NCI-H446 treated with DMSO at 0.1 percent for 48 hours (cell line): ENCODE measurements at regions not wholly inside any gene's neighbourhood (a gene's known extent, or its start where the extent isn't known, plus 50 kb on each side); places are given as distances from the start of the nearest gene placed in this dataset.
A peak's percentile ranks its signal among the peaks of the same experiment; 100 is the strongest.
"Not testable (repeated sequence)": the region's sequence is repeated elsewhere in the genome, so short reads cannot be mapped to it uniquely, and the experiment has no call there.

Experiments
- DNase-seq: peaks from one replicate; lab custom pipeline; 2025; lab: John Stamatoyannopoulos, UW

DNA sequence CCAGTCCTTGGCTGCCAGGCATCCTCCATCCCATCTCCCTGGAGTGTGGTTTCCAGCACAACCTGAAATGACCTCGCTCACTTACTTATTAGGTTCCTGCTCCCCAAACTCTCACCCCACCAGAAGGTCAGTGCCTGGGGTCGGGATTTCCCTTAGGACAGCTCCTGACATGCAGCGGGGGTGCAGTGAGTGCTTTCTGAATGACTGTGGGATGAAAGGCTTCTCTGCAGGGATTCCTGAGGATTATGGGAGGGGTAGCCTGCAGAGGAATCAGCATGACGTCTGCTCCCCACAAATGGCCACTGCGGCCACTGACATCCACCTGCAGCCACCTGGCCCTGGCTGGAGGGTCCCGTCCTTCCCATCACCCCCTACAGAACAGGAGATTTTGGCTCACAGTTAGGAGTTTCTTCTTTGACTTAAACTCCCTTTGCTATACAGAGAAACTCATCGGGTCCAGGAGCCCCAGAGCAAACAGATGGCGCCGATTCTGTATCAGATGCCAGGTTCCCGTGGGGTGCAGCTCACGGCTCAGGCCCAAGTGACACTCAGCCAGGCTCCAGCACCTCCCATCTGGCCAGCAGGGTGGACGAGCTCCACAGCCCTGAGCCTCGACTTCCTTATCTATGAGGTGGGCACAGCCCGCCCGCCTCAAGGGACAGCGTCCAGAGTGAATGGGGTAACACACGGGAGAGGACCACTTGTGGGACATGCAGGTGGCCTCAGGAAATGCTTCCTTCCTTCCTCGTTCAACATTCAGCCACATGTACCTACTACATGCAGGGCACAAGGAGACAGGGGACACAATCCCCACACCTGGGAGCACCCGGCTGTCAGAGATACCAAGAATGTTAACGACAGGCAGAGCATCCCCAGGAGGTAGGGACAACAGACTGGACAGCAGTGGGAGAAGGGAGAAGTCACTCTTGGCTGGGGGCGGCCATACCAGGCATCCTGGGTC lies 69.8 kb downstream of the RMI2 start:
- peak; percentile 4 for DNase-seq

DNA sequence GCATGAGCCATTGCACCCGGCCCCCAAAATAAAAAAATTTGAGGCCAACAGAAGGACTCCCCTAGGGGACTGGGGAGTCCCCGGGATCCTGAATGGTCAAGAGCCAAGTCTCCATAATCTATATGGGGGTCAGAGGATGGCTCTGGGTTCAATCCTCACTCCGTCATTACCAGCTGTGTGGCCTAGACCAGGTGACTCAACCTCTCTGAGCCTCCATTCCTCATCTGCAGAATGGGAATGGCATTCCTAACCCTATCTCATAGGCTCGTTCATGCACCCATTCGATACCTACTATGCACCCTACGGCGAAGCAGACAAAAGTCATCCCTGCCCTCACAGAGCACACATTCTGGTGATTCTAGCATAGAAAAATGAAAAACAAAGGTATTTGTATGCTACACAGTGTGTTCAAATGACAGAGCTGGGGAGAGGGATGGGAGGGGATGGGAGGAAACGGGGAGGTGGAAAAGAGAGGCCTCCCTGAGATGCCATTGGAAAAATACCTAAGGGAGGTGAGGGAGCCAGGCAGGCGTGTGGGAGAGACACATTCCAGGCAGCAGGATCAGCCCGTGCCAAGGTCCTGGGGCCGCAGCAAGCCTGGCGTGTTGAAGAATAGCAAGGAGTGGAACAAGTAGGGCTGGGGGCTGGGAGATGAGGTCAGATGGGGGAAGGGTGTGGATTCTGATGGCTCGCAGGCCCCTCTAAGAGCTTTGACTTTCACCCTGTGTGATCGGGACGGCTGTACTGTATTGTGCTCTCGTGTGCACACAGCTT lies 71.2 kb downstream of the RMI2 start:
- DNase-seq: no peak

DNA sequence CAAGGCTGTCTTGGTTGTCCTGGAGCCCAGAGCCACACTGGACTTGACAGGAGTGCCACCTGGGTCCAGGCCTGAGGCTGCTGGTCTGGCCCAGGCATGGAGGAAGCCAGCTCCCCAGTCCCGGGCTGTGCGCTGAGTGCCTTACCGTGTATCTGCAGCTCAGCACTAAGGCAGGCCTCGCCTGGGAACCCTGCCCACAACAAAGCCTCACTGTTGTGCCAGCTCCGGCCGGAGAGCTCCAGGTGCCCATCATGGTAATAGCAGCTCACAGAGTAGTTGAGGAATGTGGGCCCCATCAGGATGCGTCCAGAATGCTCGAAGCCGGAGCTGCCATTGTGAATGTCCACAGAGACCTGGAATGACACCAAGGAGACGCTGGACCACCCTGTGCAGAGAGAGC lies 72.2 kb downstream of the RMI2 start:
- no peak for DNase-seq

DNA sequence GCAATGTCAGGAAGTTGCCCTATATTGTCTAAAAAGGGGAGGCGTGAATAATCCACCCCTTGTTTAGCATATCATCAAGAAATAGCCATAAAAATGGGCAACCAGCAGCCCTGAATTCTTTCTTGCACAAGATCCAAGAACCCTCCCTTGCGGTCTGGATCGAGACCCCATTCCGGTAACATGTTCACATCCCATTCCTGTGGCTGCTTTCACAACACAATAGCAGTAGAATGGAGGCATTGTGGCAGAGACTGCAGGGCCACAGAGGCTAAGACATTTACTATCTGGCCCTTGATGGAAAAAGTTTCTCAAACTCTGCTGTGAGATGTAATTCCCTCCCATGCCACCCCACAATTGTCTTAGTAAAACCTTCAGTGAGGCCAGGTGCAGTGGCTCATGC lies 73.2 kb downstream of the RMI2 start:
- DNase-seq: no peak

DNA sequence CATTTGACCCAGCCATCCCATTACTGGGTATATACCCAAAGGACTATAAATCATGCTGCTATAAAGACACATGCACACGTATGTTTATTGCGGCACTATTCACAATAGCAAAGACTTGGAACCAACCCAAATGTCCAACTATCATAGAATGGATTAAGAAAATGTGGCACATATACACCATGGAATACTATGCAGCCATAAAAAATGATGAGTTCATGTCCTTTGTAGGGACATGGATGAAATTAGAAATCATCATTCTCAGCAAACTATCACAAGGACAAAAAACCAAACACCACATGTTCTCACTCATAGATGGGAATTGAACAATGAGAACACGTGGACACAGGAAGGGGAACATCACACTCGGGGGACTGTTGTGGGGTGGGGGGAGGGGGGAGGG lies 74.8 kb downstream of the RMI2 start:
- DNase-seq: not testable (repeated sequence)

DNA sequence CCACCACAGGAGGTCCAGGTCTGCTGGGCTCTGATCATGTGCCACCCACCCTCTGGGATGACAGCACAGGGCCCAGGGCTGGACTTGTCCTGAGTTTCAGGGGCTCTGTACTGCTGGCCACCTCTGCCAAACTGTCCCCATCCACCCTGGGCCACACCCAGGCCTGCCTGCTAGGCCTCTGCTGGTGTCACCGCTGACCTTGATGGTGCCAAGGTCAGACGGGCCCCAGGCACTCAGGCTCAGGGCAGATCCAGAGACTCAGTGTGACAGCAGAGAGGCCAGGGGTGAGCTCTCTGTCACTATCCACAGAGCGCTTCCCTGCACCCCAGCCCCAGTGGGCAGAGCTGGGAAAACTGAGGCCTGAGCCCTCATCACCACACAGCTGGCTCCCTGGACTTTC lies 75.6 kb downstream of the RMI2 start:
- DNase-seq: no peak

DNA sequence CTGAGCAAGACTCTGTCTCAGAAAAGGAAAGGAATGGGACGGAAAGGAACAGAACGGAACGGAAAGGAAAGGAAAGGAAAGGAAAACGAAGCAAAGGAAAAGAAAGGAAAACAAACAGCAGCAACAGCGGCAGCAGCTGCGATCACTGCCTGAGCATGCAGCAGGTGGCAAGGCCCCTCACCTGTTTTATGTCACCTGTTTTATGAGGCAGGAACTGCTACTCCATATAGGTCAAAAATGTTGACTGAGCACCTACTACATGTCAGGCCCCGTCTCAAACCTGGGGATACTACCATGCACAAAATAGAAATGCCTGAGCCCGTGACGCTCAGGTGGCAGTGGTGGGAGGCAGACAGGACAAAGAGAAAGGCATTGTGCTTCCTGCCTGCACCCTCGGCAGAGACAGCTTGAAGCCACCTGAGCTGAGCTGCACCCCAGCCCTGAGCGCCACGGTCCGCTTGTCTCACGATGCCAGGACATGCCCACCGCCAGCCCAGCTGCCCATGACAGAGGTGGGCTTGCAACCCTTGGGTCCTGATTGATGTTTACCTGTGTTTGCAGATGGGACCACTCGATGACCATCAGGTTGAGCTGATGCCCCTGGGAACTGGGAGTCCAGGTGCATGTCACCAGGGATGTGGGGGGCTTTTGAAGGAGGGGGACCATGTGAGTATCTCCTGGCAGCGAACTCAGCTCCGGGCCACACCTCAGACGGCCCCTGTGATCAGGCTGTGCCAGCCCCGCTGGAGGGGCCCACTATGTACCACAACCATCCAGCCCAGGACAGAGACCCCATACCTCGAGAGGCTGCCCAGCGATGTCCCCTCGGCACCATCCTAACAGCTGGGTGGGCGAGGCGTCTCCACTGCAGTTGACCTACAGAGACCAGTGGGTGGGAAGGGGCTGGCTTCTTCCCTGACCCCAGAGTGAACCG lies 77.4 kb downstream of the RMI2 start:
- DNase-seq: no peak

DNA sequence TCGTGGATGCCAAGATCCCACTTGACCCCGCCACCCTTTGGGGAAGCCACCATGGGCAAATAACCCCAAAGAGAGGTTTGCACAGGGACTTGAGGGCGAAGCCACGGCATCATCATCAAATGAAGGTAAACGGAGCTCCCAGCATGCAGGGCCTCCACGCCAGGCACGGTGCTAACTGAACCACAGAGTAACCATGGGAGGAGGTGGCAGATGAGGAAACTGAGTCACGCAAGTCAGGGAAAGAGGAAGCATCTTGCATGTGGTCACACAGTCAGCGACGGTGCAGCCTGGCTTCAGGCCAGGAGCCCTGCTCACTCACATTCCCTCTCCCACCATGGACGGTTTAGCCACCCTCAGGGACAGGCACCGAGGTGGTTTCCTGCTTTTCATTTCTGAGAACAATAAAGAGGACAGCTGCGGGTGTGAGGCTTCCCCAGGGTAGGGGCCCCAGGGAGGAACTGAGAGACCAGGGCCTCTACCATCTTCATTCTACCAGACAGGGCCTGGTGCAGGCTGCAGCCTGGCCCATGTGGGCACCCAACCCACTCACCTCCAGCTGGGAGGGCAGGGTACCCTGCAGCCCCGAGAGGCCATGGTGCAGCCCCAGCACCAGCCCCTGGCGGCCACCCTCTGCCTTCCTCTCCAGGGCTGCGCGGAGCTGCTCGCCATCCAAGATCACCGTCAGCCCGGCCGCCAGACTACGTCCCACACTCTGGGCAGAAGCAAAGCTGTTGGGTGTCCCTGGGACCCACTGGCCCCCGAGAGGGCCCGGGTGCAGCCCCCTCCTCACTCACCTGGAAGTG lies 78.3 kb downstream of the RMI2 start:
- no peak for DNase-seq

DNA sequence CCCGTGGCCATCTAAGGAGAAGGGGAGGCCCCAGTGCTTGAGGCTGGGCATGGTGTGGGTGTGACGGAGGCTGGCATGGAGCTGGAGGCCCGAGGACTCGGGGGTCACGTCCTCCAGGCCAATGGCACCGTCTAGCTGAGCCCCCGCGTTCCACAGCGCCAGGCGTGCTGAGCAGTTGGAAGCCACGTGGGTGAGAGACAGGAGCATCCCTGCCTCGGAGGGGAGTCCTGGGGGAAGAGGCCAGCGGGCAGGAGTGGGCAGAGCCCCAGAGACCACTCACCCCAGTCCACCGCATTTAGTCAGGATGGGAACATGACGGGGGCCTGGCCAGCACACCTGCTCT lies 78.8 kb downstream of the RMI2 start:
- no peak for DNase-seq

DNA sequence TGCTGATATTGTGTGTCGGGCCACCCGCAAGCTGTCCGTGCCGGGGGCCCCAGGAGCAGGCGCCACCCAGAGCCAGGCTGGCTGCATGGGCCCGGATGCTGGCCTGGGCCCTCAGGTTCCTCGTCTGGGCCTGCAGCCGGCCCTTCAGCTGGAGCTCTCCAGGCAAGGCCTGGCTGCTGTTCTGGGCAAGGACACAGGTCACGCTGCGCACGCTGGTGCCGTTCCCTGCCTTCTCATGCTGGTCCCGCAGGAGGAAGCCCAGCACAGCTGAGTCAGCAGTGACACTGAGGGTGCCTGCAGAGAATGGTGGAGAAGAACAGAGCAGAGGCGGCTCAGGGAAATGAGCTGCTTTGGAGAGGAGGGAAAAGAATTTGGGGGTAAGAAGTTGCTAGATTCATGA lies 79.9 kb downstream of the RMI2 start:
- DNase-seq: no peak

DNA sequence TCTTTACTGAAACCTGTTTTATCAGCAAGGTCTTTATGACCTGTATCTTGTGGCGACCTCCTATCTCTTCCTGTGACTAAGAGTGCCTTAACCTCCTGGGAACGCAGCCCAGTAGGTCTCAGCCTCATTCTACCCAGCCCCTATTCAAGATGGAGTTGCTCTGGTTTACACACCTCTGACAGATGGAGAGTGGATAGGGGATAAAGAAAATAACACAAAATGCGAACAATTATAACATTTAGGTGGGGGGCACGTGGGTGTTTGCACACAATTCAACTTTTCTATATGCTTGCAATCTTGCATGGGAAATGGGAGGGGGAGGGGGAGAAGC lies 83.3 kb downstream of the RMI2 start:
- DNase-seq: no peak

DNA sequence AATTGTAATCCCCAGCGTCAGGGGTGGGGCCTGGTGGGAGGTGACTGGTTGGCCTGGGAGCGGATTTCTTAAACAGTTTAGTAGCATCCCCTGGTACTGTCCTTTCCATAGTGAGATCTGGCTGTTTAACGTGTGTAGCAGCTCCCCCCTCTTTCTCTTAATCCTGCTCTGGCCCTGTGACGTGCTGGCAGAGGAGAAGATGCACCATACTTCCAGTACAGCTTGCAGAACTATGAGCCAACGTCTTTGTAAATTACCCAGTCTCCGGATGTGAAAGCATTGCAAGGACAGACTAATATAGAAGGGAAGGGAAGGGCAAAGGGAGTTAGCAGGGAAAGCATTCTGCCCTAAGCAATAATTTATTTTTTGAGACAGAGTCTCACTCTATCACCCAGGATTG lies 83.9 kb downstream of the RMI2 start:
- DNase-seq: no peak

DNA sequence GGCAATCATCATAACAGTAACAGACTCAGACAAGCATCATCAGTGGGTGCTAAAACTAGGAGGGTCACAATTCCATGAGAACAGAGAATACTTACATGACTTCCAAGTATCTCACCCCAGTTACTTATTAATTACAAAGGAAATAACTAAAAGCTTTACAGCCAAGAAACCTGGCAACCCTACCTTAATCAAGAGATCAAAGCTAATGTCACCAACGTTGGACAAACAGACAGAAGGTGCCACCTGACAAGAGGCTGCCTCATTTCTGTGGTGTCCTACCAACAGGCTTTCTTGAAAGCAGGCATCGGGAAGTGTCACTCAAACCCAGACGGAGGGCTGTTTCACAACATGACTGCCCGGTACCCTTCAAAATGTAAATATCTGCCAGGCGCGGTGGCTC lies 84.6 kb downstream of the RMI2 start:
- no peak for DNase-seq

DNA sequence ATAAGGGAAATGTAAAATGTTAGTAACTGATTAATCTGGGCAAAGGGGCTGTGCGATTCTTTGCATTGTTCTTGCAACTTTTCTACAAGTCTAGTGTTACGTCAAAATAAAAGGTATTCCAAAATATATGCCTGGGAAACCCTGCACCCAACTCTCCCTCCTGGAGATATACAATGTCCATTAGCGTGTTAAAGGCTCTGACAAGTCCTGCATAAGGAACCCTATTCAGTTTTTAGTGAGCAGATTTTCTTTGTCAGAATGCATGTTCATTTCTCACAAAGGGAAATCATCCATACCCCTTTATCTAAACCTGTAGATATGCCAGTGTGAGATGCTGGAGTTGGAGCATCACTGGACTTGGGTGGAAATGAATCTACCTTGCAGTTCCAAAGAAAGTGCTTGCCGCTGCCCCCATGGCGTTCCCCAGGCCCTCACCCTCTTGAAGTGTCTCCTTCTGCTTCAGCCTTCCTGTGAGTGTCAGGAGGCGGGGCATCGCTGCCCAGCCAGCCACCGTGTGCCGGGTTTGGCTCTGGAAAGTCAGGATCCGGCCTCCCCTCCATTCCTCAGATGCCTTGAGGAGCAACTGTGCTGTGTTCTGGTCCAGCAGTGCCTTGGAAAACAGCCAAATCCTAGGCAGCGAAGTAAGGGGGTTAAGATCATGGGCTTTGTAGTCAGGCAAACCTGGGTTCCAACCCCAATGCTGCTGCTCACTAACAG lies 85.5 kb downstream of the RMI2 start:
- no peak for DNase-seq

DNA sequence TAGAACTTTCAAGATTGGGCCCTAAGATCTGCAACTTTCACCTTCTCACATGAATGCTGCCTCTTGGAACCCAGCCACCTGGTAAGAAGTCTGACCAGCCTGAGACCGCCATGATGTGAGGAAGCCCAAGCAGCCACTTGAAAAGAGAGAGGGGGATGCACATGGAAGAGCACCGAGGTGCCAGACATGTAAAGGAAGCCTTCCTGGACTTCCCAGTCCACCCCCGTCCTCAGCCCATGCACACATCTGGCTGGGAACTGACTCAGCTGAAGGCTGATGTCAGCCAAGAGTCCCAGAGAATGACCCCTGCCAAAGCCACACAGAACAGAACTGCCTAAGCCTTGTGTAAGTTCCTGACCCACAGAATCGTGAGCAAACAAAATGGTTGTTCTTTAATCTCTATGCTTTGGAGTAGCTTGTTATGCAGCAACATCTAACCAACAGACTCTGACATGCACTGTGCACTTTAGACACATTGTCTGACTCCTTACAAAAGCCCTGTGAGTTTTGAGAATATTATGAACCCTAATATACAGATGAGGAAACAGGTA lies 86.7 kb downstream of the RMI2 start:
- no peak for DNase-seq

DNA sequence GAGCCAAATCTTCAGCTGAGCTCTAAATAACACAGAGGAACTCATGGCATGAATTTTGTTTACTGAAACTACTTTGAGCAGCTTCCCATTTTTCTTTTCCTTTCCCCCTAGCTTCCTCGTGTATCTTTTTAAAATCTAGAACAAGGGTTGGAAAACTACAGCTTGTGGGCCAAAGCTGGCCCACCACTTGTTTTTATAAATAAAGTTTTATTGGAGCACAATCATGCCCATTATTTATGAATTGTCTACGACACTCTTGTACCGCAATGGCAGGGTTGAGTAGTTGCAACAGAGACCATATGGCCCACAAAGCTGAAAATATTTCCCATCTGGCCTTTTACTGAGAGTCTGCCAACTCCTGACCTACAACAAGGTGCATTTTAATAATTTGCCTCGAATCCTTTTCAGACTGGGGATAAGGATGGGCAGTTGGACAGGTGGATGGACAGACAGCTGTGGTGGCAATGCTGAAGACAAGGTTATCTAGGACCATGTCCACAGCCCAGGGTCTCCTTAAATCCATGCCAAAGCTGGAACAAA lies 87.7 kb downstream of the RMI2 start:
- DNase-seq: peak; percentile 59

DNA sequence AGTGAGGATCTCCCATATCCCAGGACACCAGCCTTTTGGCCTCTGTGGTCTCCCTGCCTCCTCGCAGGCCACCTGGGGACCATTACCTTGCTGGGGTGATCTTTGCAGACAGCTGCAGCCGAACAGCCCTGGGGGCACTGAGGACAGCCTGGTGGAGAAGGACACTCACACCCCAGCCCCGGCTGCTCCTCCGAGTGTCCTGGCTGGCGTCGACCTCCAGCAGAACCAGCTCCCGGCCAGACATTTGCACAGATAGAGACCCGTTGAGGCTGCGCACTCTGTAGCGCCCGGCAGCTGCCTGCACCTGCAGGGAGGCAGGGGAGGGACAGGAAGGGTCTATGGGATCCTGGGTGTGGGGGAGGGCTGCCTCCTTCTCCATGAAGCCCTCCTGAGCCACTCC lies 90.3 kb downstream of the RMI2 start:
- DNase-seq: no peak

DNA sequence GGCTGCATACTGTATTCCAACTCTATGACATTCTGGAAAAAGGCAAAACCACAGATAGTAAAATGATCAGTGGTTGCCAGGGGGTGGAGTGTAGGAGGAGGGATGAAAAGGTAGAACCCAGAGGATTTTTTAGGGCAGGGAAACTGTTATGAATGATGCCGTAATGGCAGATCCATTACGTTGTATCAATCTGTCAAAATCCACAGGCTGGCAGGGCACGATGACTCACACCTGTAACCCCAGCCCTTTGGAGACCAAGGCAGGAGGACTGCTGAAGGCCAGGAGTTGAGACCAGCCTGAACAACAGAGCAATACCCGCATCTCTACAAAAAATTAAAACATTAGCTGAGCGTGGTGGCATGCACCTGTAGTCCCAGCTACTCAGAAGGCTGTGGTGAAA lies 91.8 kb downstream of the RMI2 start:
- DNase-seq: no peak

DNA sequence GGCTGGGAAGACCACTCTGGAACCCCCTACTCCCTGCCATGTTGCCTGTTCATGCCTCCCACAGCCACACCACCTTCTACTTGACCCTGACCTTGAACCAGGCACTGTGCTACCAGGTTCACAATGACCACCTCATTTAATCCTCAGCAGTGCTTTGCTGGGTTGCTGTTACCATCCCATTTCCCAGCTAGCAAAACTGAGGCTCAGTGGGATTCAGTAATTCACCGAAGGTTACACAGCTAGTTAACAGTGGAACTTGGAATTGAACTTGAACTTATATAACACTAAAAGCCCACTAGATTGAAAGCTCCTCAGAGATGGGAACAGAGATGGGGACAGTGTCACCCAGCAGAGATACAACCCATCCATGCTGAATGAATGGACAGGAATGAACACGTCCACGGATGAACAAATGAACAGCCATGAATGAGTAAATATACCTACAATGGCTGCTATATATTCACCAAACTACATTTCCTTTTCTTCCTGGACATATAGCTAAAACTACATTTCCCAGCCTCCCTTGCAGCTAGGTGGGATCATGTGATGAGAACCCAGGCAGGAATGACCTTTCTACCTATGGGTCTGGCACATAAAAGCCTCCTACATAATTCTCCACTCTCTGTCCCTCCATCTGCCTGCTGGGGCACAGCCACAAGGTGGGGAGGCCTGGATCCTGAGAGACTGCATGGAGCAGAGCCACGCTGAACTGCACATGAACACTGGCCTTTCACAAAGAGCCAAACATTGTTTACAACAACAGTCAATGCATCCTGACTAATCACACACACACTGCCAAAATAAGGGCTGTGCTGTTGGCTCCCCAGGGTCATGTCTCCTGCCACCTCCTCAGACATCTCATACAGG lies 94.8 kb downstream of the RMI2 start:
- DNase-seq: no peak
